Mesenchymal stem cell (in vitro differentiated cells and primary cell): ENCODE measurements at regions not wholly inside any gene's neighbourhood (a gene's known extent, or its start where the extent isn't known, plus 50 kb on each side); places are given as distances from the start of the nearest gene placed in this dataset.
A peak's percentile ranks its signal among the peaks of the same experiment; 100 is the strongest.

ENCODE experiments used
- DNase-seq: peaks from one replicate; pipeline ENCODE4 v3.0.0-alpha.2; 2013
- H2AFZ ChIP-seq: one replicate; pipeline ENCODE4 v1.6.1; 2013; ENCODE audit warnings: low read depth, mild to moderate bottlenecking, control low read depth, inconsistent platforms, low read length, moderate library complexity
- H2AK5ac ChIP-seq: 2 replicates; pipeline ENCODE4 v1.6.1; 2013; ENCODE audit warnings: low read length, moderate library complexity, mild to moderate bottlenecking, inconsistent platforms; ENCODE audit not compliant: severe bottlenecking
- H2BK120ac ChIP-seq: one replicate; pipeline ENCODE4 v1.6.1; 2013; ENCODE audit warnings: low read depth, mild to moderate bottlenecking, inconsistent platforms, low read length, moderate library complexity
- H2BK12ac ChIP-seq, 2 experiments: one replicate each; pipeline ENCODE4 v1.6.1; 2013; ENCODE audit warnings: inconsistent platforms in 2 of 2, low read length in 2 of 2, mild to moderate bottlenecking in 2 of 2, moderate library complexity in 2 of 2, control low read depth in 1 of 2
- H2BK15ac ChIP-seq: one replicate; pipeline ENCODE4 v1.6.1; 2013; ENCODE audit warnings: mild to moderate bottlenecking, low read depth, inconsistent platforms; ENCODE audit not compliant: poor library complexity, severe bottlenecking
- H2BK5ac ChIP-seq: 2 replicates; pipeline ENCODE4 v1.6.1; 2013; ENCODE audit warnings: low read depth, mild to moderate bottlenecking, low read length, control low read depth, inconsistent platforms; ENCODE audit not compliant: poor library complexity, severe bottlenecking
- H3K14ac ChIP-seq, 2 experiments: one replicate each; pipeline ENCODE4 v1.6.1; 2013; ENCODE audit warnings: inconsistent platforms in 2 of 2, low read length in 2 of 2, control low read depth in 1 of 2, mild to moderate bottlenecking in 1 of 2, moderate library complexity in 1 of 2
- H3K18ac ChIP-seq, 2 experiments: one replicate each; pipeline ENCODE4 v1.6.1; 2013; ENCODE audit warnings: inconsistent platforms in 2 of 2, low read length in 2 of 2, control low read depth in 1 of 2, low read depth in 1 of 2, mild to moderate bottlenecking in 1 of 2
- H3K23ac ChIP-seq, 2 experiments: one replicate each; pipeline ENCODE4 v1.6.1; 2013; ENCODE audit warnings: inconsistent platforms in 2 of 2, low read length in 2 of 2, mild to moderate bottlenecking in 2 of 2, moderate library complexity in 2 of 2, control low read depth in 1 of 2
- H3K27ac ChIP-seq: 2 replicates; pipeline ENCODE4 v1.5.1; 2013; ENCODE audit warnings: mild to moderate bottlenecking, moderate library complexity, low read length, control low read depth, inconsistent platforms; ENCODE audit not compliant: poor library complexity, severe bottlenecking
- H3K27me3 ChIP-seq, 2 experiments: 2 replicates each; pipeline versions ENCODE4 v1.6.1 to v1.7.0; 2013; ENCODE audit warnings: low read length in 2 of 2, mild to moderate bottlenecking in 2 of 2, moderate library complexity in 2 of 2, control low read depth in 1 of 2, inconsistent platforms in 1 of 2; ENCODE audit not compliant: control insufficient read depth in 1 of 2, insufficient read depth in 1 of 2
- H3K36me3 ChIP-seq, 2 experiments: 2 replicates each; pipeline versions ENCODE4 v1.6.1 to v1.7.0; 2013; ENCODE audit warnings: low read length in 2 of 2, control low read depth in 1 of 2, inconsistent platforms in 1 of 2, low read depth in 1 of 2, mild to moderate bottlenecking in 1 of 2; ENCODE audit not compliant: insufficient read depth in 2 of 2, control insufficient read depth in 1 of 2
- H3K4ac ChIP-seq, 2 experiments: one replicate each; pipeline ENCODE4 v1.6.1; 2013; ENCODE audit warnings: inconsistent platforms in 2 of 2, low read length in 2 of 2, mild to moderate bottlenecking in 2 of 2, moderate library complexity in 2 of 2, control low read depth in 1 of 2, low read depth in 1 of 2
- H3K4me1 ChIP-seq: 2 replicates; pipeline ENCODE4 v1.6.1; 2013; ENCODE audit warnings: low read depth, low read length, control low read depth; ENCODE audit not compliant: control insufficient read depth, insufficient read depth
- H3K4me2 ChIP-seq: 2 replicates; pipeline ENCODE4 v1.6.1; 2013; ENCODE audit warnings: low read length, mild to moderate bottlenecking, inconsistent platforms; ENCODE audit not compliant: poor library complexity, severe bottlenecking
- H3K4me3 ChIP-seq, 2 experiments: 2 replicates each; pipeline versions ENCODE4 v1.5.1 to v1.7.0; 2013; ENCODE audit warnings: low read length in 2 of 2, mild to moderate bottlenecking in 2 of 2, control low read depth in 1 of 2, low read depth in 1 of 2; ENCODE audit not compliant: insufficient read depth in 1 of 2
- H3K79me1 ChIP-seq: replicated peaks from 2 replicates; pipeline ENCODE4 v1.6.1; 2013; ENCODE audit warnings: mild to moderate bottlenecking, control low read depth, low read length, inconsistent platforms; ENCODE audit not compliant: poor library complexity, severe bottlenecking
- H3K9ac ChIP-seq: 2 replicates; pipeline ENCODE4 v1.7.0; 2013; ENCODE audit warnings: mild to moderate bottlenecking, low read length, moderate library complexity
- H3K9me3 ChIP-seq: 2 replicates; pipeline ENCODE4 v1.7.0; 2013; ENCODE audit warnings: mild to moderate bottlenecking, low read length; ENCODE audit not compliant: control insufficient read depth
- H4K8ac ChIP-seq: one replicate; pipeline ENCODE4 v1.6.1; 2013; ENCODE audit warnings: inconsistent platforms, mild to moderate bottlenecking, low read length, moderate library complexity
- H4K91ac ChIP-seq: one replicate; pipeline ENCODE4 v1.6.1; 2013; ENCODE audit warnings: mild to moderate bottlenecking, low read length, inconsistent platforms
- WGBS: methylation state at CpG from one replicate; pipeline ENCODE4 v1.1.7; 2013; ENCODE audit warnings: mixed read lengths; 5-methylcytosine and 5-hydroxymethylcytosine counted together

DNA sequence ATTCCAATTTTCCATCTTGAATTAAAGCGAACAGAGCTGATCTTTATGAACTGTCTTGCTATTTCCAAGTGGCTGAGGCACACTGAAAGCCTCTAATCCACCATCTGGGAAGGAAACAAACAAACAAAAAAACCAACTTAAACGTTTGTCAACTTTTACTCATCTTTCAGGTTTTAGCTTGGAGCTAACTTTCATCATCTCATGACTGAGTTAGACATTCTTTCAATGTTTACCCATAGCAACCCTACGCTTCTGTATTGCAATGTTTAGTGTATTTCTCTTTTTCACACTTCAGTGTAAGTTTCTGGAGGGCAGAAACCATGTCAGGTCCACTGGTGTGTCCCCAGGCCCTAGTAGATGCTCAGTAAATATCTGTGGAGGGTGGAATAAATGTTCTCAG, 343.8 kb downstream of the GBA3 start:
- no peak overlapping the region for H2BK12ac ChIP-seq

DNA sequence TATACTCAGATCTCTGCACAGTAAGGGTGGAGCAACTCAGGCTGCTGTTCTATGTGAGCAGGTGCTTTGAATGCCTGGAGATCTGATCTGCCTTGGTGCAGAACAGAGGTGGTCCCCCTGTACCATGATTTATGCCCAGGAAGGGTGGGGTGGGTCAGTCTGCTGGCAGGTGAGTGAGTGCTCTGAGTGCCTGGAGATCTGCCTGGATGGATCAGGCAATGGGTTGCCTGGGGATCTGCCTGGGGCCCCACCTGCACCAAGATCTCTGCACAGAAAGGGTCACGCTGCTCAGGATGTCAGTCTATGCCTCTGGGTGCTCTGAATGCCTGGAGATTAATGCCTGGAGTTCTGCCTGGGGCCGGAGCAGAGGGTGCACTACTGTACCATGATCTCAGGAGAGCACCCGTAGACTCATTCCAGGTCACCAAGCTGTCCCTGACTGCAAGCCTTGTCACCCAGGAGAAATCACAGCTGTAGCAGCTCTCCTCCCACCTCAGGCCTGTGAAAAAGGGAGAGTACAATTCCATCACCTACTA, 342.9 kb downstream of the GBA3 start:
- no peaks in the 10 kb centered on the region for H3K79me1 ChIP-seq
- H2AFZ ChIP-seq = no peak overlapping the region
- H3K27me3 ChIP-seq = no peaks in the 10 kb centered on the region
- no peak overlapping the region for H3K4ac ChIP-seq
- H3K27ac ChIP-seq = no peak overlapping the region
- no peak overlapping the region for H3K4me2 ChIP-seq
- H4K8ac ChIP-seq = no peak overlapping the region
- H2BK5ac ChIP-seq = no peak overlapping the region
- H3K23ac ChIP-seq = no peak overlapping the region
- H3K9me3 ChIP-seq = peaks cover 3% of the 10 kb centered on the region
- H3K4me3 ChIP-seq = no peak overlapping the region
- 63% methylated on average over 3 of the region's 3 CpGs for WGBS
- no peaks in the 10 kb centered on the region for H3K4me1 ChIP-seq
- no peak overlapping the region for H4K91ac ChIP-seq
- no peaks in the 10 kb centered on the region for H3K36me3 ChIP-seq
- H2AK5ac ChIP-seq = no peak overlapping the region
- H3K18ac ChIP-seq = no peak overlapping the region
- H2BK120ac ChIP-seq = no peak overlapping the region
- DNase-seq = no peak
- H2BK12ac ChIP-seq = no peak overlapping the region
- H2BK15ac ChIP-seq = no peak overlapping the region
- no peak overlapping the region for H3K9ac ChIP-seq
- H3K14ac ChIP-seq = no peak overlapping the region

More for the DNA sequence above, 343.8 kb downstream of the GBA3 start:
- Histone ChIP-seq H3K23ac (no peak overlapping the region), H2AFZ (no peak overlapping the region), H3K9ac (no peak overlapping the region), H4K91ac (no peak overlapping the region), H3K4me3 (no peak overlapping the region), H3K18ac (no peak overlapping the region), H2BK5ac (no peak overlapping the region), H2AK5ac (no peak overlapping the region), H3K27ac (no peak overlapping the region), H2BK15ac (no peak overlapping the region), H3K36me3 (no peaks in the 10 kb centered on the region), H3K14ac (no peak overlapping the region), H3K27me3 (no peaks in the 10 kb centered on the region), H3K4me2 (no peak overlapping the region), H2BK120ac (no peak overlapping the region), H3K79me1 (no peaks in the 10 kb centered on the region), H3K9me3 (peaks cover 3% of the 10 kb centered on the region), H4K8ac (no peak overlapping the region), H3K4ac (no peak overlapping the region), H3K4me1 (no peaks in the 10 kb centered on the region)
- 39% methylated on average over 2 of the region's 3 CpGs for WGBS
- no peak for DNase-seq

DNA sequence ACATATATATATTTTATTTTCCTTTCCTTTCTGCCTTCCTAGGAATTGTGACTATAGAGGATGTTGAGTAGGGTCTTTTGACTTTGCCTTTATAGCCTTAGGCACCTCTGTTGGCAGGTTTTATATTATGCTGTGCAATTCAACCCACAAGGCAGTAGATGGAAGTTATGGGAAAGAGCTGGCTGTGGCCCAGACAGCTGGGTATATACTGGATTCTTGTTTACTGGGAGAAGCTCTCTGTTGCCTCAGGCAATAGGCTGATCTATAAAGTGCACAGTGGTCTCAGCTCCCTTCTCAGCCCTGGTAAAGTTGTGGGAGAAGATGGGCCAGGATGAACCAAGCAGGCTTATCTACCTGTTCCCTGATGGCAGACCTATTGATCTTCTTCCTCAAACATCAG, 342.0 kb downstream of the GBA3 start:
- no peak overlapping the region for H3K9ac ChIP-seq
- H3K14ac ChIP-seq = no peak overlapping the region
- H2AK5ac ChIP-seq = no peak overlapping the region
- no peaks in the 10 kb centered on the region for H3K27me3 ChIP-seq
- no peak overlapping the region for H3K4me2 ChIP-seq
- no peak overlapping the region for H2BK5ac ChIP-seq
- DNase-seq = no peak
- H2AFZ ChIP-seq = no peak overlapping the region
- no peak overlapping the region for H4K8ac ChIP-seq
- no peak overlapping the region for H4K91ac ChIP-seq
- peaks cover 3% of the 10 kb centered on the region for H3K9me3 ChIP-seq
- H2BK15ac ChIP-seq = no peak overlapping the region
- H3K36me3 ChIP-seq = no peaks in the 10 kb centered on the region
- no peak overlapping the region for H3K27ac ChIP-seq
- no peak overlapping the region for H2BK120ac ChIP-seq
- no peak overlapping the region for H3K4ac ChIP-seq
- H3K18ac ChIP-seq = no peak overlapping the region
- no peak overlapping the region for H2BK12ac ChIP-seq
- no peak overlapping the region for H3K4me3 ChIP-seq
- no peaks in the 10 kb centered on the region for H3K4me1 ChIP-seq
- no peaks in the 10 kb centered on the region for H3K79me1 ChIP-seq
- H3K23ac ChIP-seq = no peak overlapping the region

DNA sequence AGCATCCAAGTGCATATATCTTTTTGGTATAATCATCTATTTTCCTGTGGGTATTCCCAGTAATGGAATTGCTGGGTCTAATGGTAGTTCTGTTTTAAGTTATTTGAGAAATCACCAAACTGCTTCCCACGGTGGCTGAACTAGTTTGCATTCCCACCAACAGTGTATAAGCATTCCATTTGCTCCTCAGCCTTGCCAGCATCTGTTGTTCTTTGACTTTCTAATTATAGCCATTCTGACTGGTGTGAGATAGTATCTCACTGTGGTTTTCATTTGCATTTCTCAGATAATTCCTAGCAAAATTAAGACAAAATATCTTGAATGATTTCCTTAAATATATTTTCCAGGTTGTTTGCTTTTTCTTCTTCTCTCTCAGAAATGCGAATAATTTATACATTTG, 341.1 kb downstream of the GBA3 start:
- WGBS = no CpG with 5 or more reads among the region's 2 CpGs
- Histone ChIP-seq H3K27me3 (no peaks in the 10 kb centered on the region), H3K27ac (no peak overlapping the region), H3K4me1 (no peaks in the 10 kb centered on the region), H3K23ac (no peak overlapping the region), H3K9ac (no peak overlapping the region), H3K18ac (no peak overlapping the region), H2AK5ac (no peak overlapping the region), H3K36me3 (no peaks in the 10 kb centered on the region), H3K4ac (no peak overlapping the region), H2BK5ac (no peak overlapping the region), H2BK12ac (no peak overlapping the region), H3K4me3 (no peak overlapping the region), H3K4me2 (no peak overlapping the region), H3K14ac (no peak overlapping the region), H3K79me1 (no peaks in the 10 kb centered on the region), H2BK15ac (no peak overlapping the region), H2AFZ (no peak overlapping the region), H3K9me3 (peaks cover 3% of the 10 kb centered on the region), H4K8ac (no peak overlapping the region), H2BK120ac (no peak overlapping the region), H4K91ac (no peak overlapping the region)
- peak; percentile 23 for DNase-seq
